Prostate gland (tissue), 2 donors: ENCODE measurements at regions not wholly inside any gene's neighbourhood (a gene's known extent, or its start where the extent isn't known, plus 50 kb on each side); places are given as distances from the start of the nearest gene placed in this dataset.

ENCODE experiments used
- POLR2AphosphoS5 ChIP-seq: sonication (generic); formaldehyde crosslinking; IDR thresholded peaks from one replicate; pipeline ENCODE4 v1.6.1; 2017; ENCODE audit warnings: antibody characterized with exemption
- TF ChIP-seq, protein P1 (sequence below), 4 experiments: fragments of 200-600 bp in 2 of 4; fragments of 450-650 bp in 2 of 4; sonication (generic) in 2 of 4; IDR thresholded peaks; 1 replicate in 3 of 4; 2 replicates in 1 of 4; pipeline ENCODE4 v1.5.1; 2016 to 2019; ENCODE audit warnings: antibody characterized with exemption in 4 of 4, mild to moderate bottlenecking in 2 of 4, moderate library complexity in 2 of 4

DNA sequence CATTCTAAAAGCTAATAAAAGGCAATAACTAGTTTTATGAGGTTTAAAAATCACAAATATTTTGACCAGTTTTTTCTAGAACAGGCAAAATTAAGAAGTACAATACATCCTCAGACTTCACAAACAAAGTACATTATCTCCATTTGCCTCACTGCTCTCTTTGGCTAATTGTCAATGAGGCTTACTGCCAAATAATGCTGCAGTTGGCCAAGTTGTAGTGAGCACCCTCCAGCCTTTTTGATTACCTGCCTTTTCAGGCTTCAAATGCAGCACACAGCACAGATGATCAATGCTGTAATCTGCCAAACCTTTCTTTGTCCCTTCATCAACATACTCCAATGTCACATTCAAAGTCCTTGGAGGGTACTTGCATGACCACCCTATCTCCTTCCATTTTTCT lies 605.2 kb downstream of the KLHL13 start:
- TF ChIP-seq, protein P1, sequence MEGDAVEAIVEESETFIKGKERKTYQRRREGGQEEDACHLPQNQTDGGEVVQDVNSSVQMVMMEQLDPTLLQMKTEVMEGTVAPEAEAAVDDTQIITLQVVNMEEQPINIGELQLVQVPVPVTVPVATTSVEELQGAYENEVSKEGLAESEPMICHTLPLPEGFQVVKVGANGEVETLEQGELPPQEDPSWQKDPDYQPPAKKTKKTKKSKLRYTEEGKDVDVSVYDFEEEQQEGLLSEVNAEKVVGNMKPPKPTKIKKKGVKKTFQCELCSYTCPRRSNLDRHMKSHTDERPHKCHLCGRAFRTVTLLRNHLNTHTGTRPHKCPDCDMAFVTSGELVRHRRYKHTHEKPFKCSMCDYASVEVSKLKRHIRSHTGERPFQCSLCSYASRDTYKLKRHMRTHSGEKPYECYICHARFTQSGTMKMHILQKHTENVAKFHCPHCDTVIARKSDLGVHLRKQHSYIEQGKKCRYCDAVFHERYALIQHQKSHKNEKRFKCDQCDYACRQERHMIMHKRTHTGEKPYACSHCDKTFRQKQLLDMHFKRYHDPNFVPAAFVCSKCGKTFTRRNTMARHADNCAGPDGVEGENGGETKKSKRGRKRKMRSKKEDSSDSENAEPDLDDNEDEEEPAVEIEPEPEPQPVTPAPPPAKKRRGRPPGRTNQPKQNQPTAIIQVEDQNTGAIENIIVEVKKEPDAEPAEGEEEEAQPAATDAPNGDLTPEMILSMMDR (IDR thresholded peaks at IDR 0.05): no peak
- TF ChIP-seq POLR2AphosphoS5: no peak
